ENCODE measurements at regions not wholly inside any gene's neighbourhood (a gene's known extent, or its start where the extent isn't known, plus 50 kb on each side); places are given as distances from the start of the nearest gene placed in this dataset.

DNA sequence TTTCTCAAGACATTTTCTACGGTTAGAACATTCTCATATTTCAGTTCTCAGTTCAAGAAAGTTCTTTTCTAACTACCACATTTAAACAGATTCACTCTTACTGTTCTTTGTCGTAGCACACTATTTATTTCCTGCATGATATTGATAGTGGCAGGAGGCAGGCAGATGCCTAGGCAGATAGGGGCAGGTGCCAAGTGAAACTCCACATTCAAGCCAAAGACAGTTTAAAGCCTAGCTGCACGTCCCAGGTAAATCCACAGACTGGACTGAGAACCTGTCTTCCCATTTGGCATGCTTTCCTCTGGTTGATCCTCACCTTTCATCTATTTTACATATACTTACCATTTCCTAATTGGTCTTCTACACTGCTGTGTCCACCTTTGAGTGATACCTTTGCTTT lies 359.3 kb downstream of the TMX3 start:
- H3K27me3 ChIP-seq: no peaks in the 10 kb centered on the region
- no peak overlapping the region for H3K4me3 ChIP-seq
- no peaks in the 10 kb centered on the region for H3K9me3 ChIP-seq
- no peaks in the 10 kb centered on the region for H3K4me1 ChIP-seq
- no peak overlapping the region for H3K27ac ChIP-seq
- TF ChIP-seq POLR2A (IDR thresholded peaks at IDR 0.05): no peak
- TF ChIP-seq, protein P1, sequence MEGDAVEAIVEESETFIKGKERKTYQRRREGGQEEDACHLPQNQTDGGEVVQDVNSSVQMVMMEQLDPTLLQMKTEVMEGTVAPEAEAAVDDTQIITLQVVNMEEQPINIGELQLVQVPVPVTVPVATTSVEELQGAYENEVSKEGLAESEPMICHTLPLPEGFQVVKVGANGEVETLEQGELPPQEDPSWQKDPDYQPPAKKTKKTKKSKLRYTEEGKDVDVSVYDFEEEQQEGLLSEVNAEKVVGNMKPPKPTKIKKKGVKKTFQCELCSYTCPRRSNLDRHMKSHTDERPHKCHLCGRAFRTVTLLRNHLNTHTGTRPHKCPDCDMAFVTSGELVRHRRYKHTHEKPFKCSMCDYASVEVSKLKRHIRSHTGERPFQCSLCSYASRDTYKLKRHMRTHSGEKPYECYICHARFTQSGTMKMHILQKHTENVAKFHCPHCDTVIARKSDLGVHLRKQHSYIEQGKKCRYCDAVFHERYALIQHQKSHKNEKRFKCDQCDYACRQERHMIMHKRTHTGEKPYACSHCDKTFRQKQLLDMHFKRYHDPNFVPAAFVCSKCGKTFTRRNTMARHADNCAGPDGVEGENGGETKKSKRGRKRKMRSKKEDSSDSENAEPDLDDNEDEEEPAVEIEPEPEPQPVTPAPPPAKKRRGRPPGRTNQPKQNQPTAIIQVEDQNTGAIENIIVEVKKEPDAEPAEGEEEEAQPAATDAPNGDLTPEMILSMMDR (IDR thresholded peaks at IDR 0.05): no peak
- no peak for DNase-seq
- no peaks in the 10 kb centered on the region for H3K36me3 ChIP-seq

DNA sequence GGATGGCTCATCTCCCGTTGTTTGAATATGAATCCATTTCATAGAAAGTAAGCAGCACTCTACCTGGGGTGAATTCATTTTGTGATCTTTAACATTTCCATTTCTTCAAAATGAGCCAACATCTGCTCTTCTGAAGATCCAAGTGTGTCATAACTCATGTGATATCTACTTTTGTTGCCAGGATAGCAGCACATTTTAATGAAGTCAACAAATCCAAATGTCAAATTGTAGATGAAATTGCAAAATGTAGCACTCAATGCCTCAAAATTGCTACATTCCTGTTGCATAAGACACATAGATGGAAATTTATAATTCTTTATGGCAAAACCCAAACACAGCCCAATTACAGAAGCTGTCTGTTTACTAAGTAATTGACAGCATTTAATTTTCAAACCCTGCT lies 360.7 kb downstream of the TMX3 start:
- no peak for DNase-seq
- no peak overlapping the region for H3K27ac ChIP-seq
- H3K27me3 ChIP-seq: no peaks in the 10 kb centered on the region
- no peaks in the 10 kb centered on the region for H3K4me1 ChIP-seq
- no peaks in the 10 kb centered on the region for H3K9me3 ChIP-seq
- H3K36me3 ChIP-seq: no peaks in the 10 kb centered on the region
- no peak overlapping the region for H3K4me3 ChIP-seq
- TF ChIP-seq, protein P1 (IDR thresholded peaks at IDR 0.05): no peak

DNA sequence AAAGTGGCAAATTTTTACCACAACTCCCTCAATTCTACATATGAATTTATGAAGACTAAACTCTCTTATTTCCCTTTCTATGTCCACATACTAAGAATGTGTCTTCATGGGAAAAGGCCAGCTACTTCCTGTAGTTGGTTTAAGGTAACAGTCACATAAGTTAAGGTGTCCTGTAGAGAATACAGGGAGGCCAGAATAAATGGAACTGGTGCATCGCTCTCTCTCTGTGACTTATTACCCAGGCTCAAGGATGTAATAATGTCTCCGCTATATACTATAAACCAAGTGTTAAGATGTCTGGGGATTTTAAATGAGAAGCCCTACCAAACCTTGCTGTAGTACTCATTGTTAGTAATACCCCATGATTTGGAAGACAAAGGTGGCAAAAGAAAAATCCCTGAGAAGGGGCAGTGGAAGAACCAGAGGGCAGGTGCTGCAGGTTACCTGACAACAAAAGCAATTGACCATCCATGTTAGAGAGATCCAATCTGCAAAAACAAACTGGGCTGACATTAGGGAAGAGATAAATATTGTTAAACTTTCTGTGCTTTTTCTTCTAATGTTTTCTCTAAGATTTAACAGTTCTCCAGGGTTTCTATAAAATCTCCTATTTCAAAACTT lies 372.8 kb downstream of the TMX3 start:
- H3K27me3 ChIP-seq: no peaks in the 10 kb centered on the region
- no peak for DNase-seq
- H3K27ac ChIP-seq: no peak overlapping the region
- H3K4me3 ChIP-seq: no peak overlapping the region
- H3K36me3 ChIP-seq: no peaks in the 10 kb centered on the region
- TF ChIP-seq, protein P1 (IDR thresholded peaks at IDR 0.05): no peak
- H3K4me1 ChIP-seq: no peaks in the 10 kb centered on the region
- H3K9me3 ChIP-seq: no peaks in the 10 kb centered on the region

DNA sequence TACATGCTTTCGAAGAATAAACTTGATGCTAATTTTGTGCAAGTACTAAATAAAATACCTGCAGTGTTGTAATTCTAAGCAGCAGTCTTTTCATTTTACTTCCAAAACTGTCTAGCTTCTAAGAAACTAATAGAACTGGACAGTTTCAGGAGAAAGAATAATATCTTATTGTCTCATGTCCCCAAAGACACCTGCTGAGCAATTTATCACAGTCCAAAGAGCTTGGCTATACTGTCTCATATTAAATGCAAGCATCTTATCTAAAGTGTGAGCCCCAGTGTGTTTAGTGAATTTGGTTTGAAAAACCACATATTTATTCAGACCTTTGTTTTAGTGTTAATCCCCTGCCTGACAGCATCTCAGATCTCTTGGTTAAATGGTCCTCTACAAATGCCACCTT lies 374.3 kb downstream of the TMX3 start:
- no peak for DNase-seq
- no peaks in the 10 kb centered on the region for H3K36me3 ChIP-seq
- H3K4me3 ChIP-seq: no peak overlapping the region
- no peaks in the 10 kb centered on the region for H3K27me3 ChIP-seq
- H3K27ac ChIP-seq: no peak overlapping the region
- TF ChIP-seq, protein P1 (IDR thresholded peaks at IDR 0.05): no peak
- no peak for TF ChIP-seq POLR2A (IDR thresholded peaks at IDR 0.05)
- H3K9me3 ChIP-seq: no peaks in the 10 kb centered on the region
- no peaks in the 10 kb centered on the region for H3K4me1 ChIP-seq

DNA sequence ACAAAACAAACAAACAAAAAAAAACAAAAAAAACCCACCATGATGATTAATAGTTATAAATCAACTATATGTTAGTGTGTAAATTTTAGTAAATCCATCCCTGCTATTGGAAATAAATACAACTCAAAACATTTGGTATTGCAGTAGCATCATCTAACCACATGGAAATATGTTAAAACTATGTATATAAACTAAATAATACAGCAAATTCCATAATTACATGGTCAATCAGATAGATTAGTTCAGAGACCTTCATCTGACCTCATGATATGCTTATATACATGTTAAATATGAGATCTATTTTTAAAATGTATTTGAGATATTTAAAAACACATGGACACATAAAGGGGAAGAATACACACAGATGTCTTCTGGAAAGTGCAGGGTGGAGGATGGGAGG lies 384.2 kb downstream of the TMX3 start:
- no peaks in the 10 kb centered on the region for H3K36me3 ChIP-seq
- TF ChIP-seq, protein P1 (IDR thresholded peaks at IDR 0.05): no peak
- TF ChIP-seq POLR2A (IDR thresholded peaks at IDR 0.05): no peak
- H3K4me1 ChIP-seq: no peaks in the 10 kb centered on the region
- H3K4me3 ChIP-seq: no peak overlapping the region
- no peak for DNase-seq
- no peaks in the 10 kb centered on the region for H3K27me3 ChIP-seq
- no peak overlapping the region for H3K27ac ChIP-seq
- no peaks in the 10 kb centered on the region for H3K9me3 ChIP-seq

DNA sequence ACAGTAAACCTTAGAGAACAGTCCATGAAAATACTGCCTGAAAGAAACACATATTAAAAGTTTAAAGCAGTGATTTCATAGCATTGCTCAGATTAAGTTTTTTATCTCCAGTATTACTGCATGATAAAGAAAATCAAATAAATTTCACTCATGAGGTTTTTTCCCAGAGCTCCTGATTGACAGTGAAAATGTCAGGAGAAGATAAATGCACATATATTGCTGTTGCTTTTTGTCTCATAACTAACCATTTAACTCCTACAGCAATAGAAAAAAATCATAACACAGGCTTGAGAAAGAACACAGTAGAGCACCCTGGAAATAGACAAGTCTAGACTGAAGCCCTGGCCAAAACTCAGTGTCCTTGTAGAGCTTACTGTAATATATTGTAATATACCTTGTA lies 391.0 kb downstream of the TMX3 start:
- no peaks in the 10 kb centered on the region for H3K9me3 ChIP-seq
- no peaks in the 10 kb centered on the region for H3K4me1 ChIP-seq
- TF ChIP-seq POLR2A (IDR thresholded peaks at IDR 0.05): no peak
- TF ChIP-seq, protein P1 (IDR thresholded peaks at IDR 0.05): no peak
- no peaks in the 10 kb centered on the region for H3K27me3 ChIP-seq
- H3K4me3 ChIP-seq: no peak overlapping the region
- DNase-seq: no peak
- no peak overlapping the region for H3K27ac ChIP-seq
- no peaks in the 10 kb centered on the region for H3K36me3 ChIP-seq

All from Peyer's patch (tissue), 4 donors.